Breast epithelium (tissue), 4 donors: ENCODE measurements at regions not wholly inside any gene's neighbourhood (a gene's known extent, or its start where the extent isn't known, plus 50 kb on each side); places are given as distances from the start of the nearest gene placed in this dataset.

Source experiments
- DNase-seq, 2 donors: peaks; one replicate each; pipeline ENCODE4 v3.0.0-alpha.2; 2019; ENCODE audit warnings: low spot score in 2 of 2
- H3K27ac ChIP-seq, 2 donors: fragments of 200-600 bp; sonication (generic) in 1 of 2; one replicate each; pipeline ENCODE4 v1.5.1; 2016 to 2019; ENCODE audit warnings: mild to moderate bottlenecking in 1 of 2
- H3K27me3 ChIP-seq, 2 donors: fragments of 200-600 bp; sonication (generic) in 1 of 2; one replicate each; pipeline versions ENCODE4 v1.5.1 to v1.6.0; 2017 to 2019; ENCODE audit warnings: control low read depth in 1 of 2, mild to moderate bottlenecking in 1 of 2
- H3K36me3 ChIP-seq: fragments of 200-600 bp; one replicate; pipeline ENCODE4 v1.5.1; 2019
- H3K4me1 ChIP-seq, 2 donors: fragments of 200-600 bp; sonication (generic); one replicate each; pipeline ENCODE4 v1.5.1; 2016 to 2019; ENCODE audit warnings: control low read depth in 1 of 2
- H3K4me3 ChIP-seq, 3 donors: fragments of 200-600 bp; sonication (generic); 1 replicate in 2 of 3; 2 replicates in 1 of 3; pipeline ENCODE4 v1.5.1; 2016 to 2019; ENCODE audit warnings: mild to moderate bottlenecking in 3 of 3, moderate library complexity in 2 of 3
- H3K9me3 ChIP-seq, 2 donors: fragments of 200-600 bp; sonication (generic) in 1 of 2; one replicate each; pipeline ENCODE4 v1.5.1; 2016 to 2019; ENCODE audit warnings: control low read depth in 1 of 2
- POLR2A ChIP-seq: fragments of 450-650 bp; IDR thresholded peaks from one replicate; pipeline ENCODE4 v1.6.1; 2016; ENCODE audit warnings: antibody characterized with exemption, mild to moderate bottlenecking, moderate library complexity
- POLR2AphosphoS5 ChIP-seq, 3 donors: sonication (generic); formaldehyde crosslinking; IDR thresholded peaks; one replicate each; pipeline ENCODE4 v1.6.1; 2017; ENCODE audit warnings: antibody characterized with exemption in 3 of 3
- intact Hi-C: fragments of 100-400 bp; cut with DNase I; formaldehyde crosslinking; loops from one replicate; pipeline ENCODE4 v1.15.1; 2023; ENCODE audit warnings: low total_unique reads
- TF ChIP-seq, protein P1 (sequence below), 3 donors: fragments of 450-650 bp; IDR thresholded peaks; one replicate each; pipeline ENCODE4 v1.5.1; 2016 to 2017; ENCODE audit warnings: antibody characterized with exemption in 3 of 3, mild to moderate bottlenecking in 3 of 3, moderate library complexity in 3 of 3

DNA sequence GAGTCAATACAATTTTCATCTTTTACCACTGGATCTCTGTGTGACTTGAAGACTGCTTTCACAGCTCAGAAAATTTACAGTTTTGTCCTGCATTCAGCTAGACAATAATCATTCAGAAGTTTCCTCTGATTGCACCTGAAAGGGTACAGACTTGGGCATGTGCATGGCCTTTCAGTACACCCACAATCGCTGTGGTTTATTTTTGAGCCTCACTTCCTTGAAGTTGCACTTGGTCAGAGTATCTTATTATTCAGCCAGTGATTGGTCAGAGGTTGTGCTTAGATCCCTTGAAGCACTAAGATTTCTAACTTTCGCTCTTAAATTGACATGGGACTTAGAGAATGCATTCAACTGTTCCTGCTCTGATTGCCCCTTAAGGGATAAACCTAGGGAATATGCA is 508.2 kb downstream of the FAM181B start:
- TF ChIP-seq POLR2AphosphoS5 (IDR thresholded peaks at IDR 0.05) (no peak), POLR2A (no peak)
- TF ChIP-seq, protein P1, sequence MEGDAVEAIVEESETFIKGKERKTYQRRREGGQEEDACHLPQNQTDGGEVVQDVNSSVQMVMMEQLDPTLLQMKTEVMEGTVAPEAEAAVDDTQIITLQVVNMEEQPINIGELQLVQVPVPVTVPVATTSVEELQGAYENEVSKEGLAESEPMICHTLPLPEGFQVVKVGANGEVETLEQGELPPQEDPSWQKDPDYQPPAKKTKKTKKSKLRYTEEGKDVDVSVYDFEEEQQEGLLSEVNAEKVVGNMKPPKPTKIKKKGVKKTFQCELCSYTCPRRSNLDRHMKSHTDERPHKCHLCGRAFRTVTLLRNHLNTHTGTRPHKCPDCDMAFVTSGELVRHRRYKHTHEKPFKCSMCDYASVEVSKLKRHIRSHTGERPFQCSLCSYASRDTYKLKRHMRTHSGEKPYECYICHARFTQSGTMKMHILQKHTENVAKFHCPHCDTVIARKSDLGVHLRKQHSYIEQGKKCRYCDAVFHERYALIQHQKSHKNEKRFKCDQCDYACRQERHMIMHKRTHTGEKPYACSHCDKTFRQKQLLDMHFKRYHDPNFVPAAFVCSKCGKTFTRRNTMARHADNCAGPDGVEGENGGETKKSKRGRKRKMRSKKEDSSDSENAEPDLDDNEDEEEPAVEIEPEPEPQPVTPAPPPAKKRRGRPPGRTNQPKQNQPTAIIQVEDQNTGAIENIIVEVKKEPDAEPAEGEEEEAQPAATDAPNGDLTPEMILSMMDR (IDR thresholded peaks at IDR 0.05) = no peak
- H3K4me1 ChIP-seq = no peaks in the 10 kb centered on the region
- H3K9me3 ChIP-seq = peaks cover 0 to 3% of the 10 kb centered on the region in 2 donors
- no peak overlapping the region for H3K4me3 ChIP-seq
- no peak for DNase-seq
- no peaks in the 10 kb centered on the region for H3K27me3 ChIP-seq
- no peaks in the 10 kb centered on the region for H3K36me3 ChIP-seq
- intact Hi-C loops = no loop called here
- no peak overlapping the region for H3K27ac ChIP-seq

DNA sequence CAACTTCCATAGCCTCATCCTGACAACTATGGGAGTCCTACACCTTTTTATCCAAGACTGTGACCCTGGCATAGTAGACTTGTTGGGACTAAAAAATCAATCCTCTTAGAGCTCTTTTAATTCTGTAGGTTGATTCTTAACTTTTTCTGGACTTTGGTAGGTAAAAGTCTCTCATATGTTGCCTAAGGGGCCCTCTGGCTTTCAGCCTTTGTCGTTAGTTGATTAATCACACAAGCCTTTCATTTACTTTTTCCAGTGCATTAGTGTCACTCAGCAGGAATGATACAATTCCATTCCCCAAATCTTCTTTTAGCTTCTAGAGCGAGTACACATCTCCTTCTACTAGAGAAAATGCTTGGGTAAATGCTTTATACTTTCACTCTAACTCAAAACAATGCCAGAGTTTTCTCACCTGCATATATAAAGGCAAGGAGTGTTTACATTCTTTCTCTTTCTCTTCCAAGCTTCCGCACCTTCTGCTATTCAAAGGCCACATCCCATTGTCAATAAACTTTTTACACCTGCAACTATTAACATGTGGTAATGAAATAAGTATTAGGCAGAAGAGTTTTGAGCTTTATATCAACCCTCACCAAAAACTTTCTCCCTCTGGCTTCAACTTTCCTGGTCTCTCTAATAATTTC is 516.6 kb downstream of the FAM181B start:
- Histone ChIP-seq H3K27ac (no peak overlapping the region), H3K4me3 (no peak overlapping the region), H3K4me1 (no peaks in the 10 kb centered on the region), H3K27me3 (no peaks in the 10 kb centered on the region), H3K36me3 (no peaks in the 10 kb centered on the region), H3K9me3 (no peaks in the 10 kb centered on the region)
- TF ChIP-seq, protein P1 (IDR thresholded peaks at IDR 0.05) = no peak
- TF ChIP-seq POLR2A = no peak
- DNase-seq = no peak
- intact Hi-C loops = no loop called here

DNA sequence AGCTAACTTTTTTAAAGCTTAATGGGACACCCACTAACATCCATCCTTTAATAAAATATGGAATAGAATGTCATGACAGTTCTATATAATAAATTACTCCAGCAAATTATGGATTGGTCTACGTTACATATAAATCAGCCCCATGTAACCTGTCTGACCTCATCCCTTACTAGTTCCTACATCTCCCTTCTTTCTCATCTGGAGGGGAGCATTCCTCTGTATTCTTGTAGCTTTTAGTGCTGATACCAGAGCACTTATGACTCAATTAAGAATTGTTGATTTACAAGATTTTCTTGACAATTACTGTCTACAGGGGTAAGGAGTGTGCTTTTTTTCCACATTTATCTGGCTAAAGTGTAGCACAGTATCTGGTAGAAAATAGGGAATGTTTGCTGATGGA is 523.7 kb downstream of the FAM181B start:
- no peaks in the 10 kb centered on the region for H3K27me3 ChIP-seq
- no peaks in the 10 kb centered on the region for H3K4me1 ChIP-seq
- no peak overlapping the region for H3K27ac ChIP-seq
- H3K36me3 ChIP-seq = no peaks in the 10 kb centered on the region
- TF ChIP-seq POLR2AphosphoS5 (IDR thresholded peaks at IDR 0.05) (no peak), POLR2A (no peak)
- TF ChIP-seq, protein P1 (IDR thresholded peaks at IDR 0.05) = no peak
- intact Hi-C loops = no loop called here
- H3K9me3 ChIP-seq = no peaks in the 10 kb centered on the region
- no peak for DNase-seq
- no peak overlapping the region for H3K4me3 ChIP-seq

DNA sequence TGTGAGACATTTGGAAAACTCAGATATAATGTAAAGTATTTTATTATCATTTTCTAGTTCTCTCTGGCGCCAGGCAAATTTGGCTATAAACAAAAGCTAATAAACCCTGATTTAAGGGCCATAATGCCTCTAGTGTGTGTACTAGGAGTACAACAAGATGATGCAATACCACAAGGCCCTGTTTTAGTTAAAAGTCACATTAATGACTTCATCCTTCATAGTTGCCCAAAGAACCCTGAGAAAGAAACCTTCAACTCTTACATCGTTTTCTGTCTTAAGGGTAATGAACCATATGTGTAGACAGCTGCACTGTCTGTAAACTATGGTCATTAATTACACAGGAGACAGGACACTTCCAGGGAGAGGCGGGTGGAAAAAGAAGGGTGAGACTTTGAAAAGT is 538.4 kb downstream of the FAM181B start:
- H3K27me3 ChIP-seq = no peaks in the 10 kb centered on the region
- H3K9me3 ChIP-seq = no peaks in the 10 kb centered on the region
- DNase-seq = no peak
- H3K4me1 ChIP-seq = no peaks in the 10 kb centered on the region
- no peak overlapping the region for H3K27ac ChIP-seq
- no peaks in the 10 kb centered on the region for H3K36me3 ChIP-seq
- TF ChIP-seq, protein P1 (IDR thresholded peaks at IDR 0.05) = no peak
- TF ChIP-seq POLR2AphosphoS5 (IDR thresholded peaks at IDR 0.05) (no peak), POLR2A (no peak)
- no peak overlapping the region for H3K4me3 ChIP-seq
- intact Hi-C loops = no loop called here

DNA sequence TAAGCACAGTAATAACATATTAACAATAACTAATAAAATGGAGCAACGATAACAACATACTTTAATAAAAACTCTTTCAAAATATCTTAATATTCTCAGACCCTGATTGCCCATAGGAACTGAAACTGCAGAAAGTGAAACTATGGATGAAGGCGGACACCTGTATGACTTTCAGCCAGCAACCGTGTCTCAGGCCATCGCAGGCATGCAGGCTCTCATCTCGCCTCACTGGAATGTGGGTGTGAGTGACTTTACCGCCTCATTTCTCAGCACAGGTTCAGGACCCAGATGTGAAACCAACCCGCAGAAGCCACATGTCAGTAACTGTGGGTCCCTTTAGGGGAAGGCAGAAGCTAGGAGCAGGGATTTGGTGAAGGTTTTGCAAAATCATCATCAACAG is 539.1 kb downstream of the FAM181B start:
- Histone ChIP-seq H3K27me3 (no peaks in the 10 kb centered on the region), H3K4me3 (no peak overlapping the region), H3K36me3 (no peaks in the 10 kb centered on the region), H3K9me3 (no peaks in the 10 kb centered on the region), H3K27ac (no peak overlapping the region), H3K4me1 (no peaks in the 10 kb centered on the region)
- TF ChIP-seq POLR2A = no peak
- TF ChIP-seq, protein P1 (IDR thresholded peaks at IDR 0.05) = no peak
- TF ChIP-seq POLR2AphosphoS5 (IDR thresholded peaks at IDR 0.05) = no peak
- DNase-seq = no peak
- intact Hi-C loops = no loop called here
